SK-N-SH treated with all-trans-retinoic acid at 6 μM for 48 hours (cell line): ENCODE measurements at regions not wholly inside any gene's neighbourhood (a gene's known extent, or its start where the extent isn't known, plus 50 kb on each side); places are given as distances from the start of the nearest gene placed in this dataset.

Experiments used
- CSDC2 ChIP-seq: fragments of 250-450 bp; sonication (Bioruptor Pico); IDR thresholded peaks from 2 replicates; pipeline ENCODE4 v1.5.0; 2020; ENCODE audit warnings: mild to moderate bottlenecking, moderate library complexity
- ESRRG ChIP-seq: fragments of 250-450 bp; sonication (Bioruptor Pico); IDR thresholded peaks from 2 replicates; pipeline ENCODE4 v1.6.1; 2021; ENCODE audit warnings: mild to moderate bottlenecking
- PATZ1 ChIP-seq: fragments of 250-450 bp; sonication (Bioruptor Pico); IDR thresholded peaks from 2 replicates; pipeline ENCODE4 v1.8.0; 2020; ENCODE audit warnings: mild to moderate bottlenecking, moderate library complexity, borderline replicate concordance
- TSHZ2 ChIP-seq: fragments of 250-450 bp; sonication (Bioruptor Pico); IDR thresholded peaks from 2 replicates; pipeline ENCODE4 v1.5.0; 2020; ENCODE audit warnings: mild to moderate bottlenecking, moderate library complexity
- ZNF70 ChIP-seq: fragments of 450-650 bp; formaldehyde crosslinking; IDR thresholded peaks from 2 replicates; pipeline ENCODE4 v1.5.0; 2020; ENCODE audit warnings: mild to moderate bottlenecking, moderate library complexity

GRCh38 chr4:53805291-53805690 is 214.0 kb upstream of the LNX1 start:
- TF ChIP-seq TSHZ2 (CRISPR knock-in tag) (no peak), CSDC2 (CRISPR knock-in tag) (no peak), PATZ1 (CRISPR knock-in tag) (no peak), ESRRG (no peak), ZNF70 (no peak)
